Breast epithelium (tissue), 4 donors: ENCODE measurements at regions not wholly inside any gene's neighbourhood (a gene's known extent, or its start where the extent isn't known, plus 50 kb on each side); places are given as distances from the start of the nearest gene placed in this dataset.
"Not testable (repeated sequence)": the region's sequence is repeated elsewhere in the genome, so short reads cannot be mapped to it uniquely, and the experiment has no call there.

Source experiments
- DNase-seq, 2 donors: peaks; one replicate each; pipeline ENCODE4 v3.0.0-alpha.2; 2019; ENCODE audit warnings: low spot score in 2 of 2
- H3K27ac ChIP-seq, 2 donors: fragments of 200-600 bp; sonication (generic) in 1 of 2; one replicate each; pipeline ENCODE4 v1.5.1; 2016 to 2019; ENCODE audit warnings: mild to moderate bottlenecking in 1 of 2
- H3K27me3 ChIP-seq, 2 donors: fragments of 200-600 bp; sonication (generic) in 1 of 2; one replicate each; pipeline versions ENCODE4 v1.5.1 to v1.6.0; 2017 to 2019; ENCODE audit warnings: control low read depth in 1 of 2, mild to moderate bottlenecking in 1 of 2
- H3K36me3 ChIP-seq: fragments of 200-600 bp; one replicate; pipeline ENCODE4 v1.5.1; 2019
- H3K4me1 ChIP-seq, 2 donors: fragments of 200-600 bp; sonication (generic); one replicate each; pipeline ENCODE4 v1.5.1; 2016 to 2019; ENCODE audit warnings: control low read depth in 1 of 2
- H3K4me3 ChIP-seq, 3 donors: fragments of 200-600 bp; sonication (generic); 1 replicate in 2 of 3; 2 replicates in 1 of 3; pipeline ENCODE4 v1.5.1; 2016 to 2019; ENCODE audit warnings: mild to moderate bottlenecking in 3 of 3, moderate library complexity in 2 of 3
- H3K9me3 ChIP-seq, 2 donors: fragments of 200-600 bp; sonication (generic) in 1 of 2; one replicate each; pipeline ENCODE4 v1.5.1; 2016 to 2019; ENCODE audit warnings: control low read depth in 1 of 2
- POLR2A ChIP-seq: fragments of 450-650 bp; IDR thresholded peaks from one replicate; pipeline ENCODE4 v1.6.1; 2016; ENCODE audit warnings: antibody characterized with exemption, mild to moderate bottlenecking, moderate library complexity
- POLR2AphosphoS5 ChIP-seq, 3 donors: sonication (generic); formaldehyde crosslinking; IDR thresholded peaks; one replicate each; pipeline ENCODE4 v1.6.1; 2017; ENCODE audit warnings: antibody characterized with exemption in 3 of 3
- intact Hi-C: fragments of 100-400 bp; cut with DNase I; formaldehyde crosslinking; loops from one replicate; pipeline ENCODE4 v1.15.1; 2023; ENCODE audit warnings: low total_unique reads
- TF ChIP-seq, protein P1 (sequence below), 3 donors: fragments of 450-650 bp; IDR thresholded peaks; one replicate each; pipeline ENCODE4 v1.5.1; 2016 to 2017; ENCODE audit warnings: antibody characterized with exemption in 3 of 3, mild to moderate bottlenecking in 3 of 3, moderate library complexity in 3 of 3

DNA sequence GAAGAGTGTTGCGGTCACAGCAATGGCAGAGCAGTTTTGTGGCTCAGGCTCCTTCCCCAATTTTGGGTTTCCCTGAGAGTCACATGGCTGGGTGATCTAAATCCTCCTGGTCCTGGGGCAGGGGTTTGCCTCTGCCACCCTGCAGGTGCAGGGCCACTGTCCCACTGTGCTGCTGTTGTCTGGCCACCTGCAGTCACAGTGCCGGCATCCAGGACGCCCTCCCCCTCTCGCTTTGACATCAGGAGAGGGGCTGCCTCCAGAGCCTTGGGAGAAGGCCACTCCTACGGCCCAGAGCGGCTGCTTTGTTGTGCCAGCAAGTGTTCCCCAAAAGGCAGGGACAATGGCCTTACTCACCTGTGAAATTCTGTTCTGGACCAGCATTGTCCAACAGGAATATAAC is 449.0 kb downstream of the QKI start:
- no peak for DNase-seq
- TF ChIP-seq, protein P1, sequence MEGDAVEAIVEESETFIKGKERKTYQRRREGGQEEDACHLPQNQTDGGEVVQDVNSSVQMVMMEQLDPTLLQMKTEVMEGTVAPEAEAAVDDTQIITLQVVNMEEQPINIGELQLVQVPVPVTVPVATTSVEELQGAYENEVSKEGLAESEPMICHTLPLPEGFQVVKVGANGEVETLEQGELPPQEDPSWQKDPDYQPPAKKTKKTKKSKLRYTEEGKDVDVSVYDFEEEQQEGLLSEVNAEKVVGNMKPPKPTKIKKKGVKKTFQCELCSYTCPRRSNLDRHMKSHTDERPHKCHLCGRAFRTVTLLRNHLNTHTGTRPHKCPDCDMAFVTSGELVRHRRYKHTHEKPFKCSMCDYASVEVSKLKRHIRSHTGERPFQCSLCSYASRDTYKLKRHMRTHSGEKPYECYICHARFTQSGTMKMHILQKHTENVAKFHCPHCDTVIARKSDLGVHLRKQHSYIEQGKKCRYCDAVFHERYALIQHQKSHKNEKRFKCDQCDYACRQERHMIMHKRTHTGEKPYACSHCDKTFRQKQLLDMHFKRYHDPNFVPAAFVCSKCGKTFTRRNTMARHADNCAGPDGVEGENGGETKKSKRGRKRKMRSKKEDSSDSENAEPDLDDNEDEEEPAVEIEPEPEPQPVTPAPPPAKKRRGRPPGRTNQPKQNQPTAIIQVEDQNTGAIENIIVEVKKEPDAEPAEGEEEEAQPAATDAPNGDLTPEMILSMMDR (IDR thresholded peaks at IDR 0.05): no peak
- TF ChIP-seq POLR2A (no peak), POLR2AphosphoS5 (IDR thresholded peaks at IDR 0.05) (no peak)
- intact Hi-C loops: no loop called here

DNA sequence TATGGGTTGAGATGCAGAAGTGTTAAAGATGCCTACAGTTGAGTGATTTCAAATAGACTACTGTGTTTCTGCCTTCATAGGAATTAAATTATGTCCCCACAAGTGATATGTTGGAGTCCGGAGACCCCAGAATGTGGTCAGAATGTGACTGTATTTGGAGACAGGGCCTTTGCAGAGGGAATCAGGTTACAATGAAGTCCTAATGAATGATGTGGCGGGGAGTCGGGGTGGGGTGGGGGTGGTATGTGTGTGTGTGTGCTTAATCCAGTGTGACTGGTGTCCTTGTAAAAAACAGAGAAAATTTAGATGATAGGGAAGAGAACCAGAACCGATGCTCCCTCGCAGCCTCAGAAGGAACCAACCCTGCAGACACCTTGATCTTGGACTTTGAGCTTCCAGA is 448.2 kb downstream of the QKI start:
- no peaks in the 10 kb centered on the region for H3K36me3 ChIP-seq
- H3K4me1 ChIP-seq: no peaks in the 10 kb centered on the region
- H3K27ac ChIP-seq: no peak overlapping the region
- TF ChIP-seq POLR2AphosphoS5 (IDR thresholded peaks at IDR 0.05): no peak
- TF ChIP-seq, protein P1 (IDR thresholded peaks at IDR 0.05): no peak
- TF ChIP-seq POLR2A: no peak
- no peaks in the 10 kb centered on the region for H3K9me3 ChIP-seq
- DNase-seq: no peak
- H3K4me3 ChIP-seq: no peak overlapping the region
- intact Hi-C loops: no loop called here
- no peaks in the 10 kb centered on the region for H3K27me3 ChIP-seq

More for the DNA sequence above, 449.0 kb downstream of the QKI start:
- H3K27ac ChIP-seq: no peak overlapping the region
- no peaks in the 10 kb centered on the region for H3K9me3 ChIP-seq
- H3K36me3 ChIP-seq: no peaks in the 10 kb centered on the region
- no peaks in the 10 kb centered on the region for H3K27me3 ChIP-seq
- no peak overlapping the region for H3K4me3 ChIP-seq
- H3K4me1 ChIP-seq: no peaks in the 10 kb centered on the region

DNA sequence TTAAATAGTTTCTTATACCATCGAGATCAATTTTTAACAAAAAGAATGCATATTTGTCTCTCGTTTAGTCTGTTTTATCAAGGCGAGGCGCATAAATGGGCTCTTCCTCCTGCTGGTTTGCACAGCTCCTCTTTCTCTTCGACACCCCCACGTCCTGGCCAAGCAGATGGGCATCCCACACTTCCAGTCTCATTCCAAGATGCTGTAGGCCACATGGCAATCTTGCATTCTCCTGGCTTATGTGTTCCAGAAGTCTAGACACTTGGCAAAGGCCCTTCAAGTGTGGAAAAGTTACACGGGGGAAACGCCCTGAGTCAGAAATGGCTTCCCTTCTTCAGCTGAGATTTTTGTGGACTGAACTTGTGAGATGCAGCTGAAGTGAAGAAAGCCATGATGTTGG is 447.1 kb downstream of the QKI start:
- no peaks in the 10 kb centered on the region for H3K36me3 ChIP-seq
- no peak overlapping the region for H3K27ac ChIP-seq
- no peak for DNase-seq
- TF ChIP-seq POLR2AphosphoS5 (IDR thresholded peaks at IDR 0.05): no peak
- TF ChIP-seq, protein P1 (IDR thresholded peaks at IDR 0.05): no peak
- TF ChIP-seq POLR2A: no peak
- H3K4me1 ChIP-seq: no peaks in the 10 kb centered on the region
- H3K27me3 ChIP-seq: no peaks in the 10 kb centered on the region
- intact Hi-C loops: no loop called here
- no peak overlapping the region for H3K4me3 ChIP-seq
- no peaks in the 10 kb centered on the region for H3K9me3 ChIP-seq

DNA sequence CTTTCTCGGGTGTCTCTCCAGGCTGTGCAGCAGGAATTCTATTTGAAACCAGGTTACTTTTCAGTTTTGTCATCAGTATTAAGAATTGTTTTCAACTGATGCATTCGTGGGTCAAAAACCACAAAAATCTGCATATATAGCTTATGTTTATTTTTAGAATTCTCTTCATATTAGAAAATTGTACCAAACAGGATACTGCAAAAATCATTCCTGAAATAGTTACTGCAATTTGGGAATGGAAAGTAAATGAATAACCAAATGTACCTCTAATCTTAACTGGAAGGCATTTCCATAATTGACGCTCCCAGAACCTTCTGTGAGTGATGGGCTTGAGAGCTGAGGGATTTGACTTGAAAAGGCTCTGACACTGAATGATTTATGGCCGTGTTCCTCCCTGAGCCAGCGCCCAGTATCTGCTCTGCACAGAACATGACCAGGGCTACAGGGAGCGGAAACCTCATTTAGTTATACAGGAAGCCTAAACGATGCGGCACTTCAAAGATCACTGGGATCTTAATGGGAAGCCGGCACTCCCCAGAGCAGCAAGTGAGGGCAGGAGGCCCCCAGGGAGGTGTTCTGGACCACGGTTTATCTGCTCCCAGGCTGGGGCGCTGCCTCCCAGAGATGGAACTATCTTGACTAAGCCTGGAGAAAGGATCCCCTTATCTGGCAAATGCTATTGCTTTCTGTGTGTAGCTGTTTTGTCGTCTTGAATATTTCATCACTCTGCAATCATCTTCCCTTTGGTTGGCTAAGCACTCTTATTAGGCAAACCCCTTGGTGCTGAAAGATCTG is 446.0 kb downstream of the QKI start:
- no peak overlapping the region for H3K27ac ChIP-seq
- TF ChIP-seq POLR2AphosphoS5 (IDR thresholded peaks at IDR 0.05) (no peak), POLR2A (no peak)
- TF ChIP-seq, protein P1 (IDR thresholded peaks at IDR 0.05): no peak
- H3K4me1 ChIP-seq: no peaks in the 10 kb centered on the region
- no peak for DNase-seq
- H3K27me3 ChIP-seq: no peaks in the 10 kb centered on the region
- intact Hi-C loops: no loop called here
- no peaks in the 10 kb centered on the region for H3K36me3 ChIP-seq
- no peaks in the 10 kb centered on the region for H3K9me3 ChIP-seq
- no peak overlapping the region for H3K4me3 ChIP-seq

DNA sequence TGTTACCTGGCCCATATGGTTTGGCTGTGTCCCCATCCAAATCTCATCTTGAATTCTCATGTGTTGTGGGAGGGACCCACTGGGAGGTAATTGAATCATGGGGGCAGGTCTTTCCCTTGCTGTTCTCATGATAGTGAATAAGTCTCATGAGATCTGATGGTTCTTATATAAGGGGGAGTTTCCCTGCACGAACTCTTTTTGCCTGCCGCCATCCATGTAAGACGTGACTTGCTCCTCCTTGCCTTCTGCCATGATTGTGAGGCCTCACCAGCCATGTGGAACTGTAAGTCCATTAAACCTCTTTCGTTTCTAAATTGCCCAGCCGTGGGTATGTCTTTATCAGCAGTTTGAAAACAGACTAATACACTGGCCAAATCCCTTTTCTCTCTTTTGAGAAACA is 444.4 kb downstream of the QKI start:
- H3K4me3 ChIP-seq, H3K4me1 ChIP-seq, H3K36me3 ChIP-seq, H3K27ac ChIP-seq, H3K27me3 ChIP-seq, DNase-seq, intact Hi-C loops, H3K9me3 ChIP-seq: not testable (repeated sequence)
